Adrenal gland (tissue), 5 donors: ENCODE measurements at regions not wholly inside any gene's neighbourhood (a gene's known extent, or its start where the extent isn't known, plus 50 kb on each side); places are given as distances from the start of the nearest gene placed in this dataset.

Experiments used
- POLR2A ChIP-seq, 2 donors: fragments of 450-650 bp; IDR thresholded peaks; one replicate each; pipeline ENCODE4 v1.6.1; 2017; ENCODE audit warnings: antibody characterized with exemption in 2 of 2, mild to moderate bottlenecking in 2 of 2, moderate library complexity in 1 of 2
- TF ChIP-seq, protein P1 (sequence below), 6 experiments: fragments of 450-650 bp in 4 of 6; fragments of 200-600 bp in 2 of 6; sonication (generic) in 1 of 6; IDR thresholded peaks; 1 replicate in 5 of 6; 2 replicates in 1 of 6; pipeline versions ENCODE4 v1.5.1 to v1.8.0; 2016 to 2021; ENCODE audit warnings: antibody characterized with exemption in 6 of 6, mild to moderate bottlenecking in 2 of 6, moderate library complexity in 1 of 6
- donor health status: DM: no; HTN: no; CAD: no.

DNA sequence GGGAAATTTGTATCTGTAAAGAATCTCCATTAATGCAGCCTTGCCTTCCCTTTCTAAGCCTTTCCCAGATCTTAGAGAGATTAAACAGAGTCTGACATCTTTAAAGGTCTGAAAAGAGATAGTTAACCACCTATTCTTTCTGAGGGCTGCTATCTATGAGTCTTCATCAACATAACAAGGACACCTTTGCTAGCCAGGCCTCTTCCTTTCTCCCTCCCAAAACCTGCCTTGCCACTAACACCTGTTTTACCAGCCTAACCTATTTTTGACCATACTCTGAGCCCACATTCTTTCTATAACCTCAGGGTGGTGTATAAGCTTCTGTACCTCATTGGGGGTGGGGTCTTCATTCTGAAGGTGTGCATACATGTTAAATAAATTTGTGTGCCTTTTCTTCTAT lies 217.1 kb downstream of the IPMK start:
- TF ChIP-seq, protein P1, sequence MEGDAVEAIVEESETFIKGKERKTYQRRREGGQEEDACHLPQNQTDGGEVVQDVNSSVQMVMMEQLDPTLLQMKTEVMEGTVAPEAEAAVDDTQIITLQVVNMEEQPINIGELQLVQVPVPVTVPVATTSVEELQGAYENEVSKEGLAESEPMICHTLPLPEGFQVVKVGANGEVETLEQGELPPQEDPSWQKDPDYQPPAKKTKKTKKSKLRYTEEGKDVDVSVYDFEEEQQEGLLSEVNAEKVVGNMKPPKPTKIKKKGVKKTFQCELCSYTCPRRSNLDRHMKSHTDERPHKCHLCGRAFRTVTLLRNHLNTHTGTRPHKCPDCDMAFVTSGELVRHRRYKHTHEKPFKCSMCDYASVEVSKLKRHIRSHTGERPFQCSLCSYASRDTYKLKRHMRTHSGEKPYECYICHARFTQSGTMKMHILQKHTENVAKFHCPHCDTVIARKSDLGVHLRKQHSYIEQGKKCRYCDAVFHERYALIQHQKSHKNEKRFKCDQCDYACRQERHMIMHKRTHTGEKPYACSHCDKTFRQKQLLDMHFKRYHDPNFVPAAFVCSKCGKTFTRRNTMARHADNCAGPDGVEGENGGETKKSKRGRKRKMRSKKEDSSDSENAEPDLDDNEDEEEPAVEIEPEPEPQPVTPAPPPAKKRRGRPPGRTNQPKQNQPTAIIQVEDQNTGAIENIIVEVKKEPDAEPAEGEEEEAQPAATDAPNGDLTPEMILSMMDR (IDR thresholded peaks at IDR 0.05) = no peak
- TF ChIP-seq POLR2A (IDR thresholded peaks at IDR 0.05) = no peak
